ENCODE measurements at regions not wholly inside any gene's neighbourhood (a gene's known extent, or its start where the extent isn't known, plus 50 kb on each side); places are given as distances from the start of the nearest gene placed in this dataset.

DNA sequence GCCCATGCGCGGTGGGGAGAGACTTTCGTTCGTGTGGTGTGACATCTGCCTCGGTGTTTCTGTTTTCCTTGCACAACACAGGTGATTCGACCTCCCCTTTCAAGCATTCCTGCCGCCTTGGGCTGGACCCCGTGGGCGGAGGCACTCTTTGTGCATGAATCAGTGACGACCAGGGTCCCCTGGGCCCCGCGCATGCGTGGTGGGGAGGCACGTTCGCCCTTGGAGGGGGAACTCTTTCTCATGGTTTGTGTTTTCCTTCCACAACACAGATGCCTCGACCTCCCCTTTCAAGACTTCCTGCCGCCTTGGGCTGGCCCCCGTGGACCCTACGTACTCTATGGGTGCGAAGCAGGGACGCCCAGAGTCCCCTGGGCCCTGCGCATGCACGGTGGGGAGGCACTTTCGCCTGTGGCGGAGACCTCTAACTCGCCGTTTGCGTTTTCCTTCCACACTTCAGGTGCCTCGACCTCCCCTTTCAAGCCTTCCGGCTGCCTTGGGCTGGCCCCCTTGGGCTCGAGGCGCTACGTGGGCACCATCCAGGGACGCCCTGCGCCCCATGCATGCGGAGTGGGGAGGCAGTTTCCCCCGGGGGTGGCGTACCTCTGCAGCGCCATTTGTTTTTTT, 340.9 kb downstream of the ALG10 start:
- TF ChIP-seq, protein P1, sequence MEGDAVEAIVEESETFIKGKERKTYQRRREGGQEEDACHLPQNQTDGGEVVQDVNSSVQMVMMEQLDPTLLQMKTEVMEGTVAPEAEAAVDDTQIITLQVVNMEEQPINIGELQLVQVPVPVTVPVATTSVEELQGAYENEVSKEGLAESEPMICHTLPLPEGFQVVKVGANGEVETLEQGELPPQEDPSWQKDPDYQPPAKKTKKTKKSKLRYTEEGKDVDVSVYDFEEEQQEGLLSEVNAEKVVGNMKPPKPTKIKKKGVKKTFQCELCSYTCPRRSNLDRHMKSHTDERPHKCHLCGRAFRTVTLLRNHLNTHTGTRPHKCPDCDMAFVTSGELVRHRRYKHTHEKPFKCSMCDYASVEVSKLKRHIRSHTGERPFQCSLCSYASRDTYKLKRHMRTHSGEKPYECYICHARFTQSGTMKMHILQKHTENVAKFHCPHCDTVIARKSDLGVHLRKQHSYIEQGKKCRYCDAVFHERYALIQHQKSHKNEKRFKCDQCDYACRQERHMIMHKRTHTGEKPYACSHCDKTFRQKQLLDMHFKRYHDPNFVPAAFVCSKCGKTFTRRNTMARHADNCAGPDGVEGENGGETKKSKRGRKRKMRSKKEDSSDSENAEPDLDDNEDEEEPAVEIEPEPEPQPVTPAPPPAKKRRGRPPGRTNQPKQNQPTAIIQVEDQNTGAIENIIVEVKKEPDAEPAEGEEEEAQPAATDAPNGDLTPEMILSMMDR (IDR thresholded peaks at IDR 0.05; ENCODE audit: low read depth, low read length) = no peak
- DNase-seq (ENCODE audit: extremely low read depth, low read depth) = no peak

DNA sequence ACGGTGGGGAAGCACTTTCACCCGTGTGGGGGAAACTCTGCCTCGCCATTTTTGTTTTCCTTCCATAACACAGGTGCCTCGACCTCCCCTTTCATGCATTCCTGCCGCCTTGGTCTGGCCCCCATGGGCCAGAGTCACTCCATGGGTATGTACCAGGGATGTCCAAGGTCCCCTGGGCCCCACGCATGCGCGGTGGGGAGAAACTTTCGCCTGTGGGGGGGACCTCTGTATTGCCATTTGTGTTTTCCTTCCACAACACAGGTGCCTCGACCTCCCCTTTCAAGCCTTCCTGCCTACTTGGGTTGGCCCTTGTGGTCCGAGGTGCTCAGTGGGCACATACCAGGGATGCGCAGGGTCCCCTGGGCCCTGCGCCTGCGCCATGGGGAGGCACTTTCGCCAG, 345.8 kb downstream of the ALG10 start:
- TF ChIP-seq, protein P1 (IDR thresholded peaks at IDR 0.05; ENCODE audit: low read depth, low read length) = no peak
- no peak for DNase-seq (ENCODE audit: extremely low read depth, low read depth)

DNA sequence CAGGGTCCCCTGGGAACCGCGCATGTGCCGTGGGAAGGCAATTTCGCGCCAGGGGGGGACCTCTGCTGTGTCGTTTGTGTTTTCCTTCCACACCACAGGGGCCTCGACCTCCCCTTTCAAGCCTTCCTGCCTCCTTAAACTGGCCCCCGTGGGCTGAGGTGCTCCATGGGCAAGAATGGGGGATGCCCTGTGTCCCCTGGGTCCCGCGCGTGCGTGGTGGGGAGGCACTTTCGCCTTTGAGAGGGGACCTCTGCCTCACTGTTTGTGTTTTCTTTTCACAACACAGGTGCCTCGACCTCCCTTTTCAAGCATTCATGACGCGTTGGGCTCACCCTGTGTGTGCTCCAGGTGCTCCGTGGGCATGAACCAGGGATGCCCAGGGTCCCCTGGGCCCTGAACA, 348.8 kb downstream of the ALG10 start:
- no peak for DNase-seq (ENCODE audit: extremely low read depth, low read depth)
- TF ChIP-seq, protein P1 (IDR thresholded peaks at IDR 0.05; ENCODE audit: low read depth, low read length) = no peak

DNA sequence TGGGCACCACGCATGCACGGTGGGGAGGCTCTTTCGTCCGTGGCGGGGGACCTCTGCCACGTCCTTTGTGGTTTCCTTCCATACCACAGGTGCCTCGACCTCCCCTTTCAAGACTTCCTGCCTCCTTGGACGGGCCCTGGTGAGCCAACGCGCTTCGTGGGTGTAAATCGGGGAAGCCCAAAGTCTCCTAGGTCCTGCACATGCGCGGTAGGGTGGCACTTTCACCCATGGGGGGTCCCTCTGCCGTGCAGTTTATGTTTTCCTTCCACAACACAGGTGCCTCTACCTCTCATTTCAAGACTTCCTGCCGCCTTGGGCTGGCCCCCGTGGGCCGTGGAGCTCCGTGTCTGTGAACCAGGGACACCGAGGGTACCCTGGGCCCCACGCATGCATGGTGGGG, 349.7 kb downstream of the ALG10 start:
- DNase-seq (ENCODE audit: extremely low read depth, low read depth) = no peak
- TF ChIP-seq, protein P1 (IDR thresholded peaks at IDR 0.05; ENCODE audit: low read depth, low read length) = no peak

GRCh38 chr12:34373926-34374325, 351.6 kb downstream of the ALG10 start:
- no peak for DNase-seq (ENCODE audit: extremely low read depth, low read depth)
- TF ChIP-seq, protein P1 (IDR thresholded peaks at IDR 0.05; ENCODE audit: low read depth, low read length) = no peak

DNA sequence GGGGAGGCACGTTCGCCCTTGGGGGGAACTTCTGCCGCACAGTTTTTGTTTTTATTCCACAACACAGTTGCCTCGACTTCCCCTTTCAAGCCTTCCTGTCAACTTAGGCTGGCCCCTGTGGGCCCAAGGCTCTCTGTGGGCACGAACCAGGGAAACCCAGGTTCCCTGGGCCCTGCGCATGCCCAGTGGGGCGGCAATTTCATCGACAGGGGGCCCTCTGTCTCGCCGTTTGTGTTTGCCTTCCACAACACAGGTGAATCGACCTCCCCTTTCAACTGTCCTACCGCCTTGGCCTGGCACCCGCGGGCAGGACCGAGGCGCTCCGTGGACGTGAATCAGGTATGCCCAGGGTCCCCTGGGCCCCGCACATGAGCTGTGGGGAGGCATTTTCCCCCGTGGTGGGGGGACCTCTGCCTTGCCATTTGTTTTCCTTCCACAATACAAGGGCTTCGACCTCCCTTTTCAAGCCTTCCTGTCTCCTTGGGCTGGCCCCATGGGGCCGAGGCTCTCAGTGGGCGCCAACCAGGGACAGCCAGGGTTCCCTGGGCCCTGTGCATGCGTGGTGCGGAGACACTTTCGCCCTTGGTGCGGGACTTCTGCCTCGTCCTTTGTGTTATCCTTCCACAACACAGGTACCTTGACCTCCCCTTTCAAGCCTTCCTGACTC, 354.0 kb downstream of the ALG10 start:
- TF ChIP-seq, protein P1 (IDR thresholded peaks at IDR 0.05; ENCODE audit: low read depth, low read length) = no peak
- DNase-seq (ENCODE audit: extremely low read depth, low read depth) = no peak

DNA sequence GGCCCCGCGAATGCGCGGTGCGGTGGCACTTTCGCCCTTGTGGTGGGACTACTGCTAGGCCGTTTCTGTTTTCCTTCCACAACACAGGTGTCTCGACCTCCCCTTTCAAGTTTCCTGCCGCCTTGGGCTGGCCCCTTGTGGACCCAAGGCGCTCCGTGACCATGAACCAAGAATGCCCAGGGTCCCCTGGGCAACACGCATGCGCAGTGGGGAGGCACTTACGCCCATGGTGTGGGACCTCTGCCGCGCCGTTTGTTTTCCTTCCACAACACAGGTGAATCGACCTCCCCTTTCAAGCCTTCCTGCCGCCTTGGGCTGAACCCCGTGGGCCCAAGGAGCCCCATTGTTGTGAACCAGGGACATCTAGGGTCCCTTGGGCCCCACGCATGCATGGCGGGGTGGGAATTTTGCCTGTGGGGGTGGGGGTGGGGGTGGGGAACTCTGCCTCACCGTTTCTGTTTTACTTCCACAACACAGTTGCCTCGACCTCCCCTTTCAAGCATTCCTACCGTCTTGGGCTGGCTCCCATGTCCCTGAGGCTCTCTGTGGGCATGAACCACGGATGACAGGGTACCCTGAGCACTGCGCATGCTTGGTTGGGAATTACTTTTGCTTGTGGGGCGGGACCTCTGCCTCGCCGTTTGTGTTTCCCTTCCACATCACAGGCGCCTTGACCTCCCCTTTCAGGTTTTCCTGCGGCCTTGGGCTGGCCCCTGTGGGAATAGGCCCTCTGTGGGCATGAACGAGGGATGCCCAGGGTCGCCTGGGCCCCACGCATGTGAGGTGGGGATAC, 355.1 kb downstream of the ALG10 start:
- TF ChIP-seq, protein P1 (IDR thresholded peaks at IDR 0.05; ENCODE audit: low read depth, low read length) = no peak
- no peak for DNase-seq (ENCODE audit: extremely low read depth, low read depth)
